Panc1 (cell line): ENCODE measurements at regions not wholly inside any gene's neighbourhood (a gene's known extent, or its start where the extent isn't known, plus 50 kb on each side); places are given as distances from the start of the nearest gene placed in this dataset.

Source experiments
- ATAC-seq: fragments of 200-7000 bp; cut with Tn5 transposase; 2 replicates; pipeline ENCODE4 v1.9.1; 2020; ENCODE audit warnings: mild to moderate bottlenecking, moderate library complexity
- BruUV-seq: library from RNA; stranded (reverse); fragments of 400-500 nt; replicated peaks from 2 replicates; lab custom pipeline; 2021; lab: Mats Ljungman, UMichigan
- CTCF ChIA-PET: fragments of 300-600 bp; sonication (Branson Sonifier 250); formaldehyde crosslinking; loops from one replicate; lab custom pipeline; 2022; ENCODE audit warnings: antibody characterized with exemption; lab: Charles Lee
- POLR2A ChIA-PET: fragments of 300-600 bp; sonication (Branson Sonifier 250); formaldehyde crosslinking; loops from one replicate; lab custom pipeline; 2022; ENCODE audit warnings: antibody characterized with exemption; lab: Charles Lee
- DNase-seq: peaks from one replicate; pipeline ENCODE4 v3.0.0-alpha.2; 2010; ENCODE audit warnings: low read depth, low spot score
- H3K27ac ChIP-seq: 2 replicates; pipeline ENCODE4 v1.5.1; 2011; ENCODE audit warnings: mild to moderate bottlenecking, low read length, inconsistent platforms
- H3K27me3 ChIP-seq: fragments of 200-500 bp; sonication (Bioruptor generic); 2 replicates; pipeline ENCODE4 v1.6.0; 2014; ENCODE audit warnings: low read length, inconsistent platforms; ENCODE audit not compliant: control insufficient read depth, insufficient read depth
- H3K36me3 ChIP-seq: fragments of 200-500 bp; sonication (Bioruptor generic); 2 replicates; pipeline ENCODE4 v1.5.1; 2014; ENCODE audit warnings: inconsistent platforms, mild to moderate bottlenecking, low read length, moderate library complexity; ENCODE audit not compliant: control insufficient read depth, insufficient read depth
- H3K4me1 ChIP-seq: 2 replicates; pipeline ENCODE4 v1.5.1; 2011; ENCODE audit warnings: inconsistent platforms, mild to moderate bottlenecking, low read length, moderate library complexity; ENCODE audit not compliant: control insufficient read depth, insufficient read depth
- H3K4me3 ChIP-seq, 2 experiments: 2 replicates each; pipeline ENCODE4 v1.5.1; 2011 to 2012; ENCODE audit warnings: low read depth in 2 of 2, low read length in 2 of 2, mild to moderate bottlenecking in 2 of 2, inconsistent platforms in 1 of 2, moderate library complexity in 1 of 2
- H3K9me3 ChIP-seq: fragments of 200-500 bp; sonication (Bioruptor generic); 2 replicates; pipeline ENCODE4 v1.5.1; 2014; ENCODE audit warnings: low read depth, mild to moderate bottlenecking, inconsistent platforms, low read length, moderate library complexity; ENCODE audit not compliant: control insufficient read depth, insufficient read depth
- POLR2AphosphoS5 ChIP-seq: IDR thresholded peaks from 2 replicates; pipeline ENCODE4 v1.6.1; 2012; ENCODE audit warnings: mild to moderate bottlenecking, low read depth, low read length, moderate library complexity
- SIN3A ChIP-seq: IDR thresholded peaks from 2 replicates; pipeline ENCODE4 v1.6.1; 2012; ENCODE audit warnings: low read depth, mild to moderate bottlenecking, low read length, moderate library complexity, borderline replicate concordance; ENCODE audit not compliant: insufficient read depth
- TCF7L2 ChIP-seq: IDR thresholded peaks from 2 replicates; pipeline ENCODE4 v1.6.1; 2011; ENCODE audit warnings: mild to moderate bottlenecking, low read depth, low read length, inconsistent platforms
- in situ Hi-C: cut with HindIII; loops from 2 replicates; pipeline ENCODE4 v1.10.0; 2016; ENCODE audit warnings: low sequenced_read_pairs, low pct_unique_long_range_greater_than_20kb
- intact Hi-C: fragments of 100-400 bp; cut with micrococcal nuclease; formaldehyde crosslinking; loops from one replicate; pipeline ENCODE4 v1.10.0; 2022; ENCODE audit not compliant: unreplicated experiment
- TF ChIP-seq, protein P1 (sequence below), 2 experiments: IDR thresholded peaks; 2 replicates each; pipeline ENCODE4 v1.6.1; 2011 to 2012; ENCODE audit warnings: low read depth in 2 of 2, control low read depth in 1 of 2, low read length in 1 of 2, mild to moderate bottlenecking in 1 of 2, moderate library complexity in 1 of 2; ENCODE audit not compliant: insufficient read depth in 1 of 2
- TF ChIP-seq, protein P2 (sequence below): fragments of 450-650 bp; IDR thresholded peaks from 2 replicates; pipeline ENCODE4 v1.5.1; 2017; ENCODE audit warnings: mild to moderate bottlenecking

DNA sequence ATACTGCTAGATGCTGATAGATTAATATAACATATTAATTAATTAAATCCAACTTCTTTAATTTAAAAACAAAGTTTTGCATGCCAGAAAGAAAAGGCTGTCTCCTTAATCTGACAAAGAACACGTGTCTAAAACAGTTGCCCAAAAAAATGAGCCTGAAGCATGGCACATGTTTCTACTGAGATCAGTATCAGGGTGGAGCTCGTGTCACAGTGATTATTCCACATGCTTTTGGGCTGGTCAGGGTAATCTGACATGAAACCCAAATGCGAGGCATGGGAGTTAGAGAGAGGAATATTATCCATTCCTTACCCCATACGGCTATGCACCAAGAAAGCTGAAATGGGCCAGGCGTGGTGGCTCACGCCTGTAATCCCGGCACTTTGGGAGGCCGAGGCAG is 79.4 kb upstream of the ADRA2C start:
- Histone ChIP-seq H3K27ac (no peak overlapping the region), H3K4me3 (no peak overlapping the region), H3K9me3 (no peaks in the 10 kb centered on the region), H3K27me3 (no peaks in the 10 kb centered on the region), H3K4me1 (no peaks in the 10 kb centered on the region), H3K36me3 (no peaks in the 10 kb centered on the region)
- intact Hi-C loops (no loop called here), in situ Hi-C loops (no loop called here)
- ATAC-seq (no peak), DNase-seq (no peak)
- no TSS peak for BruUV-seq
- POLR2A ChIA-PET, result no interaction called here
- CTCF ChIA-PET, result no interaction called here
- TF ChIP-seq POLR2AphosphoS5 (no peak), SIN3A (no peak), TCF7L2 (no peak)
- TF ChIP-seq, protein P1, sequence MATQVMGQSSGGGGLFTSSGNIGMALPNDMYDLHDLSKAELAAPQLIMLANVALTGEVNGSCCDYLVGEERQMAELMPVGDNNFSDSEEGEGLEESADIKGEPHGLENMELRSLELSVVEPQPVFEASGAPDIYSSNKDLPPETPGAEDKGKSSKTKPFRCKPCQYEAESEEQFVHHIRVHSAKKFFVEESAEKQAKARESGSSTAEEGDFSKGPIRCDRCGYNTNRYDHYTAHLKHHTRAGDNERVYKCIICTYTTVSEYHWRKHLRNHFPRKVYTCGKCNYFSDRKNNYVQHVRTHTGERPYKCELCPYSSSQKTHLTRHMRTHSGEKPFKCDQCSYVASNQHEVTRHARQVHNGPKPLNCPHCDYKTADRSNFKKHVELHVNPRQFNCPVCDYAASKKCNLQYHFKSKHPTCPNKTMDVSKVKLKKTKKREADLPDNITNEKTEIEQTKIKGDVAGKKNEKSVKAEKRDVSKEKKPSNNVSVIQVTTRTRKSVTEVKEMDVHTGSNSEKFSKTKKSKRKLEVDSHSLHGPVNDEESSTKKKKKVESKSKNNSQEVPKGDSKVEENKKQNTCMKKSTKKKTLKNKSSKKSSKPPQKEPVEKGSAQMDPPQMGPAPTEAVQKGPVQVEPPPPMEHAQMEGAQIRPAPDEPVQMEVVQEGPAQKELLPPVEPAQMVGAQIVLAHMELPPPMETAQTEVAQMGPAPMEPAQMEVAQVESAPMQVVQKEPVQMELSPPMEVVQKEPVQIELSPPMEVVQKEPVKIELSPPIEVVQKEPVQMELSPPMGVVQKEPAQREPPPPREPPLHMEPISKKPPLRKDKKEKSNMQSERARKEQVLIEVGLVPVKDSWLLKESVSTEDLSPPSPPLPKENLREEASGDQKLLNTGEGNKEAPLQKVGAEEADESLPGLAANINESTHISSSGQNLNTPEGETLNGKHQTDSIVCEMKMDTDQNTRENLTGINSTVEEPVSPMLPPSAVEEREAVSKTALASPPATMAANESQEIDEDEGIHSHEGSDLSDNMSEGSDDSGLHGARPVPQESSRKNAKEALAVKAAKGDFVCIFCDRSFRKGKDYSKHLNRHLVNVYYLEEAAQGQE (IDR thresholded peaks at IDR 0.05; ENCODE audit: insufficient read depth in 1 of 2, low read depth in 2 of 2, low read length in 1 of 2), result no peak
- TF ChIP-seq, protein P2, sequence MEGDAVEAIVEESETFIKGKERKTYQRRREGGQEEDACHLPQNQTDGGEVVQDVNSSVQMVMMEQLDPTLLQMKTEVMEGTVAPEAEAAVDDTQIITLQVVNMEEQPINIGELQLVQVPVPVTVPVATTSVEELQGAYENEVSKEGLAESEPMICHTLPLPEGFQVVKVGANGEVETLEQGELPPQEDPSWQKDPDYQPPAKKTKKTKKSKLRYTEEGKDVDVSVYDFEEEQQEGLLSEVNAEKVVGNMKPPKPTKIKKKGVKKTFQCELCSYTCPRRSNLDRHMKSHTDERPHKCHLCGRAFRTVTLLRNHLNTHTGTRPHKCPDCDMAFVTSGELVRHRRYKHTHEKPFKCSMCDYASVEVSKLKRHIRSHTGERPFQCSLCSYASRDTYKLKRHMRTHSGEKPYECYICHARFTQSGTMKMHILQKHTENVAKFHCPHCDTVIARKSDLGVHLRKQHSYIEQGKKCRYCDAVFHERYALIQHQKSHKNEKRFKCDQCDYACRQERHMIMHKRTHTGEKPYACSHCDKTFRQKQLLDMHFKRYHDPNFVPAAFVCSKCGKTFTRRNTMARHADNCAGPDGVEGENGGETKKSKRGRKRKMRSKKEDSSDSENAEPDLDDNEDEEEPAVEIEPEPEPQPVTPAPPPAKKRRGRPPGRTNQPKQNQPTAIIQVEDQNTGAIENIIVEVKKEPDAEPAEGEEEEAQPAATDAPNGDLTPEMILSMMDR, result no peak

DNA sequence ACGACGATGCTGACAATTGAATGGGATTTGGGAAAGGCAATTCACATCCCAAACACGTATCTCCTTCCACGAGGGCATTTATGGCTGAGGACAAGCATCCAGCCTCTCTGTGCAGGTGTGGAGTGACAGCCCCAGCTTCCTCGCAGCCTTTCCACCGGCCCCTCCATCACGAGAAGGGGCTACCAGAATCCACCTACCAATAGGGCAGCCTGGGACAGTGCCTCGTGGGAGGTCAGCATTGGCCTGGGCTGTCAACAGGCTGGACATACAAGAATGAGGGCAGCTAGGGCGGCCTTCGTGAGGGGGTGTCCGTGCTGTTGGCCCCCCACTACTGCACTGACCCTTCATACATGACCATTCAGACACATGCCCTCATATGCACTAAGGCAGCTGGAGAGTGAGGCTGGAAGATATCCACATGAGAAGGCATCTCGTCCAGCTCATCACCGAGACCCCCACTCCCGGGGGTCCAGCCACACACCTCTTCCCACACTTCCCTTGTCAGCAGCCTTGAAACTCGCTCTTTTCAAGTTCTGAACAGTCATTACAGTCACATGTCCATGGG is 81.0 kb upstream of the ADRA2C start:
- no peaks in the 10 kb centered on the region for H3K27me3 ChIP-seq
- no peak overlapping the region for H3K4me3 ChIP-seq
- ATAC-seq (no peak), DNase-seq (no peak)
- no peaks in the 10 kb centered on the region for H3K4me1 ChIP-seq
- in situ Hi-C loops (no loop called here), intact Hi-C loops (no loop called here)
- H3K27ac ChIP-seq, result no peak overlapping the region
- ChIA-PET CTCF (no interaction called here), POLR2A (no interaction called here)
- no TSS peak for BruUV-seq
- H3K36me3 ChIP-seq, result no peaks in the 10 kb centered on the region
- TF ChIP-seq, protein P1 (IDR thresholded peaks at IDR 0.05; ENCODE audit: insufficient read depth in 1 of 2, low read depth in 2 of 2, low read length in 1 of 2), result no peak
- TF ChIP-seq TCF7L2 (no peak), SIN3A (no peak), POLR2AphosphoS5 (no peak)
- TF ChIP-seq, protein P2, result no peak
- no peaks in the 10 kb centered on the region for H3K9me3 ChIP-seq
